HG03039 (cell line): ENCODE measurements at regions not wholly inside any gene's neighbourhood (a gene's known extent, or its start where the extent isn't known, plus 50 kb on each side); places are given as distances from the start of the nearest gene placed in this dataset.
"Not testable (repeated sequence)": the region's sequence is repeated elsewhere in the genome, so short reads cannot be mapped to it uniquely, and the experiment has no call there.

Experiments
- ATAC-seq: cut with Tn5 transposase; IDR thresholded peaks from one replicate; pipeline ENCODE4 v1.9.1; 2021; ENCODE audit warnings: mild to moderate bottlenecking, moderate library complexity; ENCODE audit not compliant: unreplicated experiment

GRCh38 chr22:22062306-22062793 is 79.8 kb upstream of the TOP3B start:
- no peak for ATAC-seq

DNA sequence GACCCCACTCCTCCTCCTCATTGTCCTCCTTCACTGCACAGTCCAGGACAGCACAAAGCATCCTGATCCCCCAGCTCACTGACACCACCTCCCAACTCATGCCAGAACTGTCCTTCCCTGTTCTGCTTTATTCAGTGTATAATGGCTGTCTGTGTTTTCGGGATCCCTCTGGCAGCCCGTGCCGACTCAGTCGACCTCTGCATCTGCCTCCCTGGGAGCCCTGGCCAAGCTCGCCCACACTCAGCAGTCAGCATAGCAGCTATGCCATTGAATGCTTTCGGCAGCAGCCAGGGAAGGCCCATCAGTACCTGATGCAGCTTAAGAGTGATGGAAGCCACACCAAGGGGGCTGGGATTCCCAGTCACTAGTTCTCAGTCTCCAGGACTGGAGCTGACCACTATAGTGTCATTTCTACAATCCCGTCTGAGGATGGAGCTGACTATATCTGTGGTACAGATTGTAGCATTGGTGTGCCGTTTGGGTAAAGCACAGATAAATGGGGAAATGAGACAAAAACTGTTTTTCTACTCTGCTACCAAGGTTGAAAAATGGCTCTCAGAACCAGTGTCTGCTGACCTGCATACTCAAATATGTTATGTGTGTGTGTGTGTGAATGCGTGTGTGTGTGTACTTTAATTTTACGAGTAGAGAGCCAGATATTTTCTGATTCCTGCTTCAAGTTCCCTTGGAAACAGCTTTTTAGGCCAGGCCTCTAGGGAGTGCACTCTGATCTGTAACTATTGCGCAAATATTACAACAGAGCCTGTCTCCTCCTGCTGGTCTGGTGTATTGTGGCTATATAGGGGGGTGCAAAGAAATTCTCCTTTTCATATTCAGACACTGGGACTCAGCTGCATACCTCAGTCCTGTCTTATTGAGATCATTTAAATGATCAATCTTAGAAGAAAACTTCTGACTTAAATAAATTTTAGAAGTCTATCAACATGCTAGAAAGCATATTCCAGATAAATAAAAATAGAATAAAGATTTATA is 78.8 kb upstream of the TOP3B start:
- no peak for ATAC-seq

- no peak for ATAC-seq
These were observed 77.9 kb upstream of the TOP3B start for GRCh38 chr22:22060200-22061084.

- ATAC-seq = no peak
These were observed 76.9 kb upstream of the TOP3B start for GRCh38 chr22:22059291-22060002.

DNA sequence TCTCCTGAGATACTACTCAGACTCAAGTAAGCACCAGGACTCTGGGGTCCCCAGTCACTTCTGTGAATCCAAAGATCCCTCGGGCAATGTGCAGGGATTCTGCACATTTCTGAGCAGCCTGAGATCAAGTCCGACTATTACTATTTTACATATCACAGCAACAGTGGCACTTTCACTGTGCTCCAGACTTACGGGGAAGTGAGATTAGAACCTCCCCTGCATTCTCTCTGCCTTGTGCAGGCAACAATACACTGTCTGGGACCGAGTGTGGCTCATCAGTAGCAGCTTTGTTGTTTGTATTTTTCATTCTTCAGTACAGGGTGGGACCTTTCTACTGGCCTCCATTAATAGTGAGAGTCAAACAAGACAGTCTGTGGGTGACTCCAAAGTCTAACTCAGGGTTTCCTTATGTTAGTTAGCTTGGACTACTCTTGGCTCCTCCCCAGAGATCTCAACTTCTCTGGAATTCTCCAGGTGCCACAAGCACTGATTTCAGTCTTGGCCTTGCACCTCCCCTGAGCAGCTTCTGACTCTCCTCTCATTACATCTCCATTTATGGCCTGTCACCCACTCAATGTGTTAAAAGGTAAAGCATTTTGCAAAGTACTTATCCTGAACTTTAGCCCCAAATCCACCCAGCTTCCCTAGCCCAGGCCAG is 76.2 kb upstream of the TOP3B start:
- ATAC-seq = no peak

- no peak for ATAC-seq
These were observed 75.2 kb upstream of the TOP3B start for GRCh38 chr22:22057617-22058378.

DNA sequence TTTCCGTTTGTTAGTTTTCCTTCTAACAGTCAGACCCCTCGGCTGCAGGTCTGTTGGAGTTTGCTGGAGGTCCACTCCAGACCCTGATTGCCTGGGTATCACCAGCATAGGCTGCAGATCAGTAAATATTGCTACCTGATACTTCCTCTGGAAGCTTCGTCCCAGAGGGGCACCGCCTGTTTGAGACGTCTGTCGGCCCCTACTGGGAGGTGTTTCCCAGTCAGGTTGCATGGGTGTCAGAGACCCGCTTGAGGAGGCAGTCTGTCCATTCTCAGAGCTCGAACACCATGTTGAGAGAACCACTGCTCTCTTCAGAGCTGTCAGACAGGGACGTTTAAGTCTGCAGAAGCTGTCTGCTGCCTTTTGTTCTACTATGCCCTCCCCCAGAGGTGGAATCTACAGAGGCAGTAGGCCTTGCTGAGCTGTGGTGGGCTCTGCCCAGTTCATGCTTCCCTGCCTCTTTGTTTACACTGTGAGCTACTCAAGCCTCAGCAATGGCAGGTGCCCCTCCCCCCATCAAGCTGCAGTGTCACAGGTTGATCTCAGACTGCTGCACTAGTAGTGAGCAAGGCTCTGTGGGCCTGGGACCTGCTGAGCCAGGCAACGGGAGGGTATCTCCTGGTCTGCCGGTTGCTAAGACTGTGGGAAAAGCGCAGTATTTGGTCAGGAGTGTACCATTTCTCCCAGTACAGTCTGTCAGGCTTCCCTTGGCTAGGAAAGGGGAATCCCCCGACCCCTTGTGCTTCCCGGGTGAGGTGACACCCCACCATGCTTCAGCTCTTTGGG is 74.4 kb upstream of the TOP3B start:
- ATAC-seq = not testable (repeated sequence)

DNA sequence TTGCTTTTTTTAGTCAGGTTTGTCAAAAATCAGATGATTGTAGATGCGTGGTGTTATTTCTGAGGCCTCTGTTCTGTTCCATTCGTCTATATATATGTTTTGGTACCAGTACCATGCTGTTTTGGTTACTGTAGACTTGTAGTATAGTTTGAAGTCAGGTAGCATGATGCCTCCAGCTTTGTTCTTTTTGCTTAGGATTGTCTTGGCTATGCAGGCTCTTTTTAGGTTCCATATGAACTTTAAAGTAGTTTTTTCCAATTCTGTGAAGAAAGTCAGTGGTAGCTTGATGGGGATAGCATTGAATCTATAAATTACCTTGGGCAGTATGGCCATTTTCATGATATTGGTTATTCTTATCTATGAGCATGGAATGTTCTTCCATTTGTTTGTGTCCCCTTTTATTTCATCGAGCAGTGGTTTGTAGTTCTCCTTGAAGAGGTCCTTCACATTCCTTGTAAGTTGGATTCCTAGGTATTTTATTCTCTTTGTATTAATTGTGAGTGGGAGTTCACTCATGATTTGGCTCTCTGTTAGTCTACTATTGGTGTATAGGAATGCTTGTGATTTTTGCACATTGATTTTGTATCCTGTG is 70.1 kb upstream of the TOP3B start:
- ATAC-seq = not testable (repeated sequence)

GRCh38 chr22:22051032-22051431 is 68.4 kb upstream of the TOP3B start:
- ATAC-seq = not testable (repeated sequence)

DNA sequence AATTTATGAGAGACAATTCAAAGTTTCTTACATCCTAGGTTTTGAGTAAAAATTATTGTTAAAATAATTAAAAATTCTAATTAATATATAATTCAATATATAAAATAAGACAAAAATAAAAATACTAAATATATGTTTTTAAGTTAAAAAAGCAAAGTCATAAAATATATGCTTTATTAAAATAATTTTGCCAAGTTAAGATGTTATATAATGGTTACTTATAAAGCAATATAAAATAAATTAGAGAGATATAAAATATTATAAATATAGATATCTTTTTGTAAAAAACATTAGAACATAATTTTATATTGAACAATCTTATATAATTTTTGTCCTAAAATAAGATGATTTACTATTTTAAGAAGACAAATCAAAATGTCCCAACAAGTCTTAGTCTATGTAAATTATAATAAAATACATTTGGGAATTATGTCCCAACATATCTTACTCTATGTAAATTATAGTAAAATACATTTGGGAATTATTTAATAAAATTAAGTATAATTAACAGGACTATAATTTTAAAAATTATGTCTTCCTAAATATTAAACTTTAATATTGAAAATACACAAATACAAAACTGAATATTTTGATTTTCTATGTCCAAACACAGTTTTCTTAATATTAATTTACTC is 67.7 kb upstream of the TOP3B start:
- ATAC-seq = no peak

GRCh38 chr22:22049684-22050083 is 67.1 kb upstream of the TOP3B start:
- no peak for ATAC-seq

DNA sequence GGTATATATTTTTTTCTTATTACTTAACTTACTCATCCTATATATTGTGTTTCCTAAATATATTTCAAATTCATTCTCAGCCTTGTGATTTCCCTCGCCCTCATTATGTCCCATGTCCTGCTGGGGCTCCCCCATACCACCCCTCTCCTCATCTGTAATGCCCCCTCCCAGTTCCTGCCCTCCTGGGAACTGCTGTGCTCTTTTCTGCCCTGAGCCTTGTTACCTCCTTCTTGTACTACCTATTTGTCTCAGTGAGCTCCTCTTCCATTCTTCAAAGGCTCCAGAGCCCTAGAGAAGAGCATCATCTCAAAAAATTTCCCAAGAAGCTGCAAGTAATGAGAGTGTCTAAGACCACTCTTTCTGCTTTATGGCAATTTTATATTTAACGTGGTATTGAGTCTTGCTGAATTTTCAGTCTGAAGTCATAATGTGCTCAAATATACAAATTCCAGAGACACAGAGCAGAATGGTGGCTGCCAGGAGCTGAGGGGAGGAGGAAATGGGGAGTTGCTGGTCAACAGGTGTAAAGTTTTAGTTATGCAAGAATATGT is 66.5 kb upstream of the TOP3B start:
- no peak for ATAC-seq

GRCh38 chr22:22048318-22048942 is 65.8 kb upstream of the TOP3B start:
- no peak for ATAC-seq

- no peak for ATAC-seq
These were observed 65.2 kb upstream of the TOP3B start for GRCh38 chr22:22047776-22048175.

DNA sequence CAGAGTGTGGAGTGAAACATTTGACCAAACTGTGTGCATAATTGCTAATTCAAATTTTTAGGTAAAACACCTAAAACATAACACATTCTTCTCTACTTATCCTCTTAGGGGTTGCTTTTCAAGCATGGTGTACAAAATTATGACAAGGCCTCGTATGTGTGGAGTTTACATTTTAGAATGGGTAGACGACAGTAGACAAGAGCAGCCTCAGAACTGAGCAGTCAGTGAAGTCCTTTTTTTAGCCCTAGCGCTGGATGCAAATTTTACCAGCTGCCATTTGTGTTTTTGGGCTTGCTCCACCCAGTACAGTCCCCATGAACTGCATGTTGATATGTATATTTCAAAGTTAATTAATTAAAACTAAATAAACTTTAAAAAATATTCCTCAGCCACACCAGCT is 64.7 kb upstream of the TOP3B start:
- no peak for ATAC-seq

- no peak for ATAC-seq
These were observed 63.8 kb upstream of the TOP3B start for GRCh38 chr22:22046370-22046769.
